Fibroblast of mammary gland (primary cell): ENCODE measurements at regions not wholly inside any gene's neighbourhood (a gene's known extent, or its start where the extent isn't known, plus 50 kb on each side); places are given as distances from the start of the nearest gene placed in this dataset.

Experiments used
- DNase-seq: peaks from one replicate; pipeline ENCODE4 v3.0.0-alpha.2; 2010; ENCODE audit warnings: low read depth
- H3K4me3 ChIP-seq: 2 replicates; pipeline ENCODE4 v1.5.1; 2011; ENCODE audit warnings: low read depth, mild to moderate bottlenecking, low read length, moderate library complexity; ENCODE audit not compliant: control insufficient read depth
- CTCF ChIP-seq: conservative IDR thresholded peaks from 2 replicates; pipeline ENCODE4 v1.5.1; 2011; ENCODE audit warnings: low read depth, low read length, inconsistent platforms; ENCODE audit not compliant: control insufficient read depth, insufficient read depth

GRCh38 chr6:58419321-58419720 is 1101.9 kb downstream of the PRIM2 start:
- DNase-seq = no peak
- H3K4me3 ChIP-seq = no peak overlapping the region
- TF ChIP-seq CTCF = no peak
